ENCODE measurements at regions not wholly inside any gene's neighbourhood (a gene's known extent, or its start where the extent isn't known, plus 50 kb on each side); places are given as distances from the start of the nearest gene placed in this dataset.

GRCh38 chr13:107548338-107548737 is 667.0 kb downstream of the LIG4 start:
- TF ChIP-seq CTCF (IDR thresholded peaks at IDR 0.05; ENCODE audit: insufficient read depth, low read depth, low read length) (no peak), EZH2 (IDR thresholded peaks at IDR 0.05; ENCODE audit: insufficient read depth, low read length) (no peak)

All from astrocyte (in vitro differentiated cells and primary cell).